Neural crest cell (in vitro differentiated cells): ENCODE measurements at regions not wholly inside any gene's neighbourhood (a gene's known extent, or its start where the extent isn't known, plus 50 kb on each side); places are given as distances from the start of the nearest gene placed in this dataset.

Source experiments
- DNase-seq: peaks from one replicate; pipeline ENCODE4 v3.0.0; 2021; ENCODE audit warnings: low read depth, mixed read lengths, low spot score
- H3K27ac Mint-ChIP-seq: one replicate; pipeline ENCODE4 v1.8.0; 2021; ENCODE audit warnings: mild to moderate bottlenecking, mixed read lengths; ENCODE audit not compliant: unreplicated experiment
- H3K27me3 Mint-ChIP-seq: 2 replicates; pipeline ENCODE4 v1.8.0; 2021; ENCODE audit warnings: low read depth, mild to moderate bottlenecking, mixed read lengths
- H3K36me3 Mint-ChIP-seq: 2 replicates; pipeline ENCODE4 v1.8.0; 2021; ENCODE audit warnings: low read depth, mild to moderate bottlenecking, mixed read lengths
- H3K4me1 Mint-ChIP-seq: 2 replicates; pipeline ENCODE4 v1.8.0; 2021; ENCODE audit warnings: mixed read lengths
- H3K4me3 Mint-ChIP-seq: one replicate; pipeline ENCODE4 v1.8.0; 2021; ENCODE audit warnings: mild to moderate bottlenecking, mixed read lengths
- H3K9me3 Mint-ChIP-seq: 2 replicates; pipeline ENCODE4 v1.8.0; 2021; ENCODE audit warnings: mixed read lengths
- CTCF ChIP-seq: fragments of 200-600 bp; sonication (generic); conservative IDR thresholded peaks from 2 replicates; pipeline ENCODE4 v1.5.0; 2021; ENCODE audit warnings: antibody characterized with exemption, mild to moderate bottlenecking

DNA sequence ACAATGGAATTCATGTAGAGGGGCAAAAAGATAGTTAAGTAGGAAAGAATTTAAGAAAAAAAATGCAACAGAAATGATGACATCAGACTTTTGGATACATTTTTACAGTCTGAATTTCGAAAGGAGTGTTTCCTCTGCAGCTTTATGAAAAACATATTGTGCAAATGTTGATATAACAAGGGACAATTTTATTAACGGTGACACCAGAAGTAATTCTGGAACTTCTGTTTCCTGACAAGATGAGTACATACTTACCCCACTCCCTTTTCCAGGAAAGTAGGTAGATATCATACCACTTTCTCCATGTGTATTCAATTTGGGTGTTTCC lies 369.6 kb downstream of the FBXO15 start:
- TF ChIP-seq CTCF, result no peak
- DNase-seq, result no peak
- H3K4me1 Mint-ChIP-seq, result no peaks in the 10 kb centered on the region
- H3K36me3 Mint-ChIP-seq, result no peaks in the 10 kb centered on the region
- no peaks in the 10 kb centered on the region for H3K27me3 Mint-ChIP-seq
- H3K9me3 Mint-ChIP-seq, result peaks cover 2% of the 10 kb centered on the region
- no peak overlapping the region for H3K27ac Mint-ChIP-seq
- H3K4me3 Mint-ChIP-seq, result no peak overlapping the region

- no peak overlapping the region for H3K27ac Mint-ChIP-seq
These were observed 370.1 kb downstream of the FBXO15 start for GRCh38 chr18:73777356-73778031.

DNA sequence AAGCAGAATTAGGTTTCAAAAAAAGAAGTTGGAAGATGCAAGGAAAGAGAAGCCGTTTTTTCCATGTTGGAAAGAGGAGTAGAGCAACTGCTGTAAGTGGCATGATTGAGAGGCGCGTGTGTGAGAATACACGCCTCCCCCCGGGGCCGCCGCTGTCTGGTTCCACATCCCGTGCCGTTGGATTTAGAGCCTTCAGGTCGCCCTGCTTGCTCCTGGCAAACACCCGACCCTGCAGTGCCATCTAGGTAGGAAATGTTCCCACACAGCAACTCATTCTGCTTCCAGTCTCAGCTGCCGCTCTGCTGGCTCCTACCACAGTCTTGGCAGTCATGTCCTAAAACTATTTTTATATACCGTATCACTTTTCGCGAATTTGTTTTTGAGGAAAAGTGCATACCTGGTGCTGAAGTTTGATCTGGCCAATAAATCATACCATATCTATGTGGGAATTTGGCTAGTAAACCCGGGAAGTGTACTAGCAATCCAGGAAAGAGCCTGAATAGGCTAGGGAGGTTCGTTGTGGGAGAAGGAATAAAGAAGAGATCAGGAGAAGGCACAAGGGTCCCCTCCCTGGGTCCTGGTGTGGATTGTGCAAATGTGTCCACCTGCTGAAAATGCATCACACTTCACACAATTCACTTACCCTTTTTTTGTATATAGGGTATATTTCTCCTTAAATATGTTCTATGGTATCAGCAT lies 372.7 kb downstream of the FBXO15 start:
- no peak for DNase-seq
- Mint-ChIP-seq H3K27me3 (peaks cover 2% of the 10 kb centered on the region), H3K4me3 (no peak overlapping the region)

More at GRCh38 chr18:73777356-73778031, 370.1 kb downstream of the FBXO15 start:
- Mint-ChIP-seq H3K27me3 (no peaks in the 10 kb centered on the region), H3K4me1 (no peaks in the 10 kb centered on the region), H3K36me3 (no peaks in the 10 kb centered on the region), H3K4me3 (no peak overlapping the region), H3K9me3 (peaks cover 2% of the 10 kb centered on the region)
- no peak for DNase-seq
- TF ChIP-seq CTCF, result no peak

GRCh38 chr18:73768043-73768442 lies 379.6 kb downstream of the FBXO15 start:
- no peak for DNase-seq
- Mint-ChIP-seq H3K27me3 (peaks cover 2% of the 10 kb centered on the region), H3K4me1 (no peaks in the 10 kb centered on the region), H3K27ac (no peak overlapping the region), H3K9me3 (no peaks in the 10 kb centered on the region), H3K36me3 (no peaks in the 10 kb centered on the region), H3K4me3 (no peak overlapping the region)
- TF ChIP-seq CTCF, result no peak

More for the DNA sequence above, 372.7 kb downstream of the FBXO15 start:
- no peaks in the 10 kb centered on the region for H3K4me1 Mint-ChIP-seq
- H3K27ac Mint-ChIP-seq, result no peak overlapping the region
- no peaks in the 10 kb centered on the region for H3K9me3 Mint-ChIP-seq
- H3K36me3 Mint-ChIP-seq, result no peaks in the 10 kb centered on the region
- no peak for TF ChIP-seq CTCF

DNA sequence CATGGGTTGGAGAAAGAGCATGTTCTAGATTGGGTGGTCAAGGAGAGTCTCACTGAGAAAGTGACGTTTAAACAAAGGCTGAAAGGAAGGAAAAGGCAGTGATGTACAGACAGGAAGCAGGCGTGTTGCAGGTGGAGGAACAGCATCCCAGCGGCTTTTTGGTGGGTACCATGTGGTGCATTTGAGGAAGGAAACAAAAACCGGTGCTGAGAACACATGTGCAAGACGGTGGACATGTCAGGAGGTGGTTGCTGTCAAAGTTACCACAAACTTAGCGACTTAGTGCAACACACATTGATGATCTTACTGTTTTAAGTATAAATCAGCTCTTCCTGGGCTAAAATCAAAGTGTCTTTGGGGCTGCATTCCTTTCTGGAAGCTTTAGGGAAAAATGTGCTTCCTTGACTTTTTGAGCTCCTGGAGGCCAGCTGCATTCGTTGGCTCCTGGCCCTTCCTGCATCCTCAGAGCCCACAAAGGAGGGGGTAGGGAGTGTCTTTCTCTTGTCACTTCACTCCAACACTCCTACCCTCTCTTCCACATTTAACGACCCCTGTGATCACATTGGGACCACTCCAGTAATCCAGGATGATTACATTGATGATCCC lies 380.6 kb downstream of the FBXO15 start:
- Mint-ChIP-seq H3K4me1 (no peaks in the 10 kb centered on the region), H3K36me3 (no peaks in the 10 kb centered on the region), H3K27me3 (peaks cover 2% of the 10 kb centered on the region), H3K4me3 (no peak overlapping the region), H3K9me3 (no peaks in the 10 kb centered on the region), H3K27ac (no peak overlapping the region)
- TF ChIP-seq CTCF, result no peak
- no peak for DNase-seq
